ENCODE measurements at regions not wholly inside any gene's neighbourhood (a gene's known extent, or its start where the extent isn't known, plus 50 kb on each side); places are given as distances from the start of the nearest gene placed in this dataset.

DNA sequence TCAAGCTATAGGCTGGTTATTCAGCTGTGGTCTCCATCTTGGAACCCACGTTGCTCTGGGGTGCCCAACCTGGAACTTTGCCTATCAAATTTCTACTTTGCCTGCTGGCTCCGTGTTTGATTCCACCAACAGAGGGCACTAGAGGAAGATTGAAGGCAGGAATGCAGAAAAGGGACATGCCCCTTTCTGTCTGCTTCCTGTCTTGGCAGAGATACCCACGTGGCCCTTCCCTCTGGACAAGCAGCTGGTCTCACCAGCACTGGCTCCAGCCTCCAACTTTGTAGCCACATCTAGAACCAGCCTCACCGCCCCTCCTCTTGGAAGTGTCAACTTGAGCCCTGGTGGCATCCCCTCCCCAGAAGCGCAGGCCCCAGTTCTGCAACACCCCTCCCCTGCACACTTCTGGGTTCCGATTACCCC is 52.1 kb upstream of the ZNF438 start:
- TF ChIP-seq, protein P1, sequence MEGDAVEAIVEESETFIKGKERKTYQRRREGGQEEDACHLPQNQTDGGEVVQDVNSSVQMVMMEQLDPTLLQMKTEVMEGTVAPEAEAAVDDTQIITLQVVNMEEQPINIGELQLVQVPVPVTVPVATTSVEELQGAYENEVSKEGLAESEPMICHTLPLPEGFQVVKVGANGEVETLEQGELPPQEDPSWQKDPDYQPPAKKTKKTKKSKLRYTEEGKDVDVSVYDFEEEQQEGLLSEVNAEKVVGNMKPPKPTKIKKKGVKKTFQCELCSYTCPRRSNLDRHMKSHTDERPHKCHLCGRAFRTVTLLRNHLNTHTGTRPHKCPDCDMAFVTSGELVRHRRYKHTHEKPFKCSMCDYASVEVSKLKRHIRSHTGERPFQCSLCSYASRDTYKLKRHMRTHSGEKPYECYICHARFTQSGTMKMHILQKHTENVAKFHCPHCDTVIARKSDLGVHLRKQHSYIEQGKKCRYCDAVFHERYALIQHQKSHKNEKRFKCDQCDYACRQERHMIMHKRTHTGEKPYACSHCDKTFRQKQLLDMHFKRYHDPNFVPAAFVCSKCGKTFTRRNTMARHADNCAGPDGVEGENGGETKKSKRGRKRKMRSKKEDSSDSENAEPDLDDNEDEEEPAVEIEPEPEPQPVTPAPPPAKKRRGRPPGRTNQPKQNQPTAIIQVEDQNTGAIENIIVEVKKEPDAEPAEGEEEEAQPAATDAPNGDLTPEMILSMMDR (IDR thresholded peaks at IDR 0.05; ENCODE audit: insufficient read depth, low read depth, low read length): peak; percentile 43
- no peak for TF ChIP-seq EZH2 (IDR thresholded peaks at IDR 0.05; ENCODE audit: insufficient read depth, low read length)

Data from astrocyte (in vitro differentiated cells and primary cell).